Type B pancreatic cell (in vitro differentiated cells): ENCODE measurements at regions not wholly inside any gene's neighbourhood (a gene's known extent, or its start where the extent isn't known, plus 50 kb on each side); places are given as distances from the start of the nearest gene placed in this dataset.

Experiments used
- DNase-seq: peaks from one replicate; pipeline ENCODE4 v3.0.0; 2021; ENCODE audit warnings: mixed read lengths; ENCODE audit not compliant: unreplicated experiment; ENCODE audit errors: extremely low spot score
- H3K27ac Mint-ChIP-seq: 2 replicates; pipeline ENCODE4 v1.8.0; 2021; ENCODE audit warnings: mild to moderate bottlenecking, mixed read lengths
- H3K27me3 Mint-ChIP-seq: 2 replicates; pipeline ENCODE4 v1.8.0; 2021; ENCODE audit warnings: mixed read lengths
- H3K36me3 Mint-ChIP-seq: 2 replicates; pipeline ENCODE4 v1.8.0; 2021; ENCODE audit warnings: mixed read lengths
- H3K4me1 Mint-ChIP-seq: one replicate; pipeline ENCODE4 v1.8.0; 2021; ENCODE audit warnings: mixed read lengths; ENCODE audit not compliant: unreplicated experiment
- H3K4me3 Mint-ChIP-seq: 2 replicates; pipeline ENCODE4 v1.8.0; 2021; ENCODE audit warnings: mild to moderate bottlenecking, mixed read lengths
- H3K9me3 Mint-ChIP-seq: 2 replicates; pipeline ENCODE4 v1.8.0; 2021; ENCODE audit warnings: mixed read lengths
- TF ChIP-seq, protein P1 (sequence below): fragments of 200-600 bp; sonication (generic); conservative IDR thresholded peaks from 2 replicates; pipeline ENCODE4 v1.5.0; 2021; ENCODE audit warnings: antibody characterized with exemption, mild to moderate bottlenecking

DNA sequence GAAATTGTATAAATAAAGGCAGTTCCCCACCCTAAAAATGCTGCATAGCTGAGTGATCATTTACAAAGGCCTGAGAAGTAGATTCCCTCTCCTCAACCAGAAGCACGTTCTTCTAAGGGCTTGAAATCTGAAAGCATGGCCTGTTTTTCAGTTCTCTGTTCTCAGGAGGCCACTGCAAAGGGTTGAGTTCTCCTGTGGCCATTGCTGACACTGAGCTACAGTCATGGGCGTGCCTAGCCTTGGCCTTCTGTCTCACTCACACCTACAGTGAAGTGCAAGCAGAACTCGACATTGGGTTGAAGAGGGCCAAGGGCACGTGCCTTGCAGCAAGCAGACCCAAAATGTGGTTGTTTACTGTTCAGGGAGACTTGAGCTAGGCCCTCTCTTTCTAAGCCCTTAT, 276.6 kb upstream of the VLDLR start:
- Mint-ChIP-seq H3K9me3 (peaks cover 12% of the 10 kb centered on the region), H3K27me3 (no peaks in the 10 kb centered on the region), H3K27ac (peak overlapping the region; percentile 4), H3K36me3 (peaks cover 12% of the 10 kb centered on the region), H3K4me3 (no peak overlapping the region), H3K4me1 (peaks cover 6% of the 10 kb centered on the region)
- DNase-seq, result no peak
- TF ChIP-seq, protein P1, sequence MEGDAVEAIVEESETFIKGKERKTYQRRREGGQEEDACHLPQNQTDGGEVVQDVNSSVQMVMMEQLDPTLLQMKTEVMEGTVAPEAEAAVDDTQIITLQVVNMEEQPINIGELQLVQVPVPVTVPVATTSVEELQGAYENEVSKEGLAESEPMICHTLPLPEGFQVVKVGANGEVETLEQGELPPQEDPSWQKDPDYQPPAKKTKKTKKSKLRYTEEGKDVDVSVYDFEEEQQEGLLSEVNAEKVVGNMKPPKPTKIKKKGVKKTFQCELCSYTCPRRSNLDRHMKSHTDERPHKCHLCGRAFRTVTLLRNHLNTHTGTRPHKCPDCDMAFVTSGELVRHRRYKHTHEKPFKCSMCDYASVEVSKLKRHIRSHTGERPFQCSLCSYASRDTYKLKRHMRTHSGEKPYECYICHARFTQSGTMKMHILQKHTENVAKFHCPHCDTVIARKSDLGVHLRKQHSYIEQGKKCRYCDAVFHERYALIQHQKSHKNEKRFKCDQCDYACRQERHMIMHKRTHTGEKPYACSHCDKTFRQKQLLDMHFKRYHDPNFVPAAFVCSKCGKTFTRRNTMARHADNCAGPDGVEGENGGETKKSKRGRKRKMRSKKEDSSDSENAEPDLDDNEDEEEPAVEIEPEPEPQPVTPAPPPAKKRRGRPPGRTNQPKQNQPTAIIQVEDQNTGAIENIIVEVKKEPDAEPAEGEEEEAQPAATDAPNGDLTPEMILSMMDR, result no peak

- no peak overlapping the region for H3K27ac Mint-ChIP-seq
- peaks cover 12% of the 10 kb centered on the region for H3K36me3 Mint-ChIP-seq
- TF ChIP-seq, protein P1, result no peak
- H3K4me1 Mint-ChIP-seq, result peaks cover 6% of the 10 kb centered on the region
- no peak for DNase-seq
- no peak overlapping the region for H3K4me3 Mint-ChIP-seq
- no peaks in the 10 kb centered on the region for H3K27me3 Mint-ChIP-seq
- peaks cover 12% of the 10 kb centered on the region for H3K9me3 Mint-ChIP-seq
Observed at GRCh38 chr9:2346277-2346913, 275.2 kb upstream of the VLDLR start.

GRCh38 chr9:2351324-2351723, 270.3 kb upstream of the VLDLR start:
- Mint-ChIP-seq H3K27me3 (no peaks in the 10 kb centered on the region), H3K4me3 (no peak overlapping the region), H3K36me3 (peaks cover 12% of the 10 kb centered on the region), H3K9me3 (peaks cover 29% of the 10 kb centered on the region), H3K4me1 (peaks cover 23% of the 10 kb centered on the region), H3K27ac (no peak overlapping the region)
- TF ChIP-seq, protein P1, result no peak
- DNase-seq, result no peak

DNA sequence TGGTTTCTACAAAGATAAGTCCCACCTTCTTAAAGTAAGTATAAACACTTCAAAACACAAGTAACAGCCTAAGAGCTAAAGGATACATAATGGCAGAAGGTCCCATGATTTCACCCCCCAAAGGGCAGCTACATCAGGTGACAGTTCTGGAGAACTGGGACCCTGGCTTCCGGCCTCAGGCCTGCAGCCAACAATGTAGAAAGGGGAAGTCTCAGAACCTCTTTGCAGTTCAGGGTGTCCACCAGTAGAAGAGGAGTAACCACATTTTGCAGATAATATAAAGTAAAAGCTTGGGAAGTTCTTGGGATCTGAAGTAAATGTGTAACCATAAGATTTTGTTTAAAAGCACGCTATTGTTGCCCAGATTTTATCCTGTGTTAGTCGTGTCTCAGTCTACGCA, 267.4 kb upstream of the VLDLR start:
- no peak overlapping the region for H3K27ac Mint-ChIP-seq

DNA sequence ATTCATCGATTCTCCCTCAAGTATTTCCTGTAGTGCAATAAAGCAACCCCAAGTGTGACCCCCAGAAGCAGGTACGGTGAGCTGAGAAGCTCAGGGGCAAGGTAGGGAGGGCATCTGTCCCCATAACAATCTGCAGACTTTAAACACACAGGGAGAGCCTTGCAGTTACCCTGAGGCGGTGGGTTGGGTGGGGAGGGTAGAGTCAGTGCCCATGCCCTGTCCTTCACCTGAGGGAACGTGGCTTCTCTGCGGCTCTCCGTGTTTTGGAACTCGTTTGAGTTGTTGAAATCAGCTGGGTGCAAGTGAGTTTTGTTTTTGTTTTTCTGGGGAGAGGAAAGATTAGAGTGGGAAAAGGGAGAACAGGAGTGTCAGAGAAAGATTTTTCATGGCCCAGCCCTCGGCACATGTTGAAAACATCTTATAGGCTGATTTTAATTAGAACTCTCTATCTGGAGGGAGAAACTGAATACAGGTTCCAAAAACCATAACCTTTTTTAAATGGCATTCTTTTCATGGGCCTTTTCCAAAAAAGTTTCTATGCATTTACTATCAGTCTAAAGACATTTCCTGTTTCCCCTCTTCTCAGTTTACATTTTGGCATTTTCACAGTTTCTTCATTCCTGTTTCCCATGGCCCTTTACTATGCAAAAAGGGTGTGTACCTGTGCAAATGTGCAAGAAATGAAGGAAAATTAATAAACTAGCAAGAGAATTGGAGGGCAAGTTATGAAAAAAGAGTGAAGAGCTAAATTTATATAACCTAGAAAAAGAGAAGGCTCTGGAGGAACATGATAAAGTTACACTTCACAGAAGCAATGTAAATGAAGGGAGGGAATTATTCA, 266.5 kb upstream of the VLDLR start:
- DNase-seq, result no peak
- Mint-ChIP-seq H3K9me3 (peaks cover 21% of the 10 kb centered on the region), H3K27me3 (no peaks in the 10 kb centered on the region), H3K36me3 (no peaks in the 10 kb centered on the region), H3K27ac (no peak overlapping the region), H3K4me3 (peak overlapping the region; percentile 49), H3K4me1 (peaks cover 37% of the 10 kb centered on the region)
- TF ChIP-seq, protein P1, result no peak

More for the DNA sequence above, 267.4 kb upstream of the VLDLR start:
- H3K27me3 Mint-ChIP-seq, result no peaks in the 10 kb centered on the region
- TF ChIP-seq, protein P1, result no peak
- H3K4me3 Mint-ChIP-seq, result no peak overlapping the region
- no peaks in the 10 kb centered on the region for H3K36me3 Mint-ChIP-seq
- H3K4me1 Mint-ChIP-seq, result peaks cover 28% of the 10 kb centered on the region
- DNase-seq, result no peak
- H3K9me3 Mint-ChIP-seq, result peaks cover 21% of the 10 kb centered on the region
